Frontal cortex (tissue), 3 donors: ENCODE measurements at regions not wholly inside any gene's neighbourhood (a gene's known extent, or its start where the extent isn't known, plus 50 kb on each side); places are given as distances from the start of the nearest gene placed in this dataset.
"Not testable (repeated sequence)": the region's sequence is repeated elsewhere in the genome, so short reads cannot be mapped to it uniquely, and the experiment has no call there.

ENCODE experiments used
- DNase-seq, 2 donors: peaks; one replicate each; pipeline ENCODE4 v3.0.0; 2012; ENCODE audit warnings: low spot score in 2 of 2
- FAIRE-seq: peaks from 2 replicates; lab custom pipeline; 2012; peaks lifted over from hg19 to GRCh38; lab: Jason Lieb, UNC
- donor health status: control.
- donor health status: control.
- donor health status: control.

GRCh38 chr14:57066887-57067513, 201.7 kb downstream of the EXOC5 start:
- no peak for FAIRE-seq
- DNase-seq, result peak in 1 of 2 donors; percentile 12

- no peak for FAIRE-seq
- no peak for DNase-seq
Measured at GRCh38 chr14:57066463-57066862, 202.2 kb downstream of the EXOC5 start.

- FAIRE-seq, result no peak
- DNase-seq, result no peak
Measured at GRCh38 chr14:57061009-57061711, 207.5 kb downstream of the EXOC5 start.

GRCh38 chr14:57060276-57060955, 208.3 kb downstream of the EXOC5 start:
- FAIRE-seq, result no peak
- DNase-seq, result peak in 1 of 2 donors; percentile 22

GRCh38 chr14:57058319-57058718, 210.4 kb downstream of the EXOC5 start:
- DNase-seq (no peak), FAIRE-seq (no peak)

- no peak for DNase-seq
- no peak for FAIRE-seq
Measured at GRCh38 chr14:57057803-57058202, 210.9 kb downstream of the EXOC5 start.

GRCh38 chr14:57056522-57056921, 212.2 kb downstream of the EXOC5 start:
- FAIRE-seq, DNase-seq: not testable (repeated sequence)

- DNase-seq (no peak), FAIRE-seq (no peak)
Measured at GRCh38 chr14:57052705-57053302, 215.9 kb downstream of the EXOC5 start.

- FAIRE-seq (no peak), DNase-seq (no peak)
Measured at GRCh38 chr14:57051633-57052032, 217.1 kb downstream of the EXOC5 start.

- FAIRE-seq (no peak), DNase-seq (no peak)
Measured at GRCh38 chr14:57049848-57050247, 218.9 kb downstream of the EXOC5 start.

- FAIRE-seq, result no peak
- no peak for DNase-seq
Measured at GRCh38 chr14:57046175-57046574, 222.5 kb downstream of the EXOC5 start.

GRCh38 chr14:57044101-57044973, 224.4 kb downstream of the EXOC5 start:
- FAIRE-seq, DNase-seq: not testable (repeated sequence)

- FAIRE-seq (no peak), DNase-seq (no peak)
Measured at GRCh38 chr14:57038689-57039088, 228.4 kb upstream of the OTX2 start.

GRCh38 chr14:57031474-57031873, 221.2 kb upstream of the OTX2 start:
- DNase-seq (no peak), FAIRE-seq (no peak)

GRCh38 chr14:57029620-57030253, 219.5 kb upstream of the OTX2 start:
- FAIRE-seq (no peak), DNase-seq (no peak)

- no peak for FAIRE-seq
- no peak for DNase-seq
Measured at GRCh38 chr14:57025456-57025855, 215.2 kb upstream of the OTX2 start.

GRCh38 chr14:57022608-57023007, 212.3 kb upstream of the OTX2 start:
- no peak for FAIRE-seq

GRCh38 chr14:57018065-57018464, 207.8 kb upstream of the OTX2 start:
- FAIRE-seq (no peak), DNase-seq (no peak)

More at GRCh38 chr14:57022608-57023007, 212.3 kb upstream of the OTX2 start:
- no peak for DNase-seq

- DNase-seq (no peak), FAIRE-seq (no peak)
Measured at GRCh38 chr14:57013987-57014386, 203.7 kb upstream of the OTX2 start.
